BLaER1 (cell line): ENCODE measurements at regions not wholly inside any gene's neighbourhood (a gene's known extent, or its start where the extent isn't known, plus 50 kb on each side); places are given as distances from the start of the nearest gene placed in this dataset.

ENCODE experiments used
- H3K27ac ChIP-seq: shearing (Covaris generic); formaldehyde crosslinking; 2 replicates; pipeline ENCODE4 v1.8.1; 2022
- H3K27me3 ChIP-seq: shearing (Covaris generic); formaldehyde crosslinking; 2 replicates; pipeline ENCODE4 v1.8.1; 2022
- H3K36me3 ChIP-seq: shearing (Covaris generic); formaldehyde crosslinking; 2 replicates; pipeline ENCODE4 v1.8.1; 2022
- H3K4me1 ChIP-seq: shearing (Covaris generic); formaldehyde crosslinking; 2 replicates; pipeline ENCODE4 v1.8.1; 2022
- H3K4me2 ChIP-seq: shearing (Covaris generic); formaldehyde crosslinking; 2 replicates; pipeline ENCODE4 v1.8.1; 2022
- H3K4me3 ChIP-seq: shearing (Covaris generic); formaldehyde crosslinking; 2 replicates; pipeline ENCODE4 v1.8.1; 2022
- H3K9ac ChIP-seq: shearing (Covaris generic); formaldehyde crosslinking; 2 replicates; pipeline ENCODE4 v1.8.1; 2022
- H3K9me3 ChIP-seq: shearing (Covaris generic); formaldehyde crosslinking; 2 replicates; pipeline ENCODE4 v1.8.1; 2022
- H4K20me1 ChIP-seq: shearing (Covaris generic); formaldehyde crosslinking; 2 replicates; pipeline ENCODE4 v1.8.1; 2022
- Cebpa-rat ChIP-seq: shearing (Covaris generic); IDR thresholded peaks from 2 replicates; pipeline ENCODE4 v1.8.1; 2022

GRCh38 chr1:192418552-192419285 is 101.9 kb downstream of the RGS21 start:
- Histone ChIP-seq H3K4me3 (no peak overlapping the region), H3K27ac (no peak overlapping the region), H3K9me3 (no peaks in the 10 kb centered on the region), H4K20me1 (no peaks in the 10 kb centered on the region), H3K4me1 (no peaks in the 10 kb centered on the region), H3K4me2 (no peak overlapping the region), H3K36me3 (no peaks in the 10 kb centered on the region), H3K27me3 (no peaks in the 10 kb centered on the region), H3K9ac (no peak overlapping the region)
- no peak for TF ChIP-seq Cebpa-rat

GRCh38 chr1:192430644-192431043 is 113.9 kb downstream of the RGS21 start:
- no peak overlapping the region for H3K9ac ChIP-seq
- no peak overlapping the region for H3K27ac ChIP-seq
- H3K4me2 ChIP-seq = no peak overlapping the region
- TF ChIP-seq Cebpa-rat = no peak
- no peaks in the 10 kb centered on the region for H3K4me1 ChIP-seq
- H3K36me3 ChIP-seq = no peaks in the 10 kb centered on the region
- no peak overlapping the region for H3K4me3 ChIP-seq
- H3K9me3 ChIP-seq = peaks cover 23% of the 10 kb centered on the region
- no peaks in the 10 kb centered on the region for H3K27me3 ChIP-seq
- no peaks in the 10 kb centered on the region for H4K20me1 ChIP-seq

- H3K9ac ChIP-seq = no peak overlapping the region
- no peaks in the 10 kb centered on the region for H4K20me1 ChIP-seq
- H3K4me3 ChIP-seq = no peak overlapping the region
- H3K27me3 ChIP-seq = no peaks in the 10 kb centered on the region
- no peak overlapping the region for H3K27ac ChIP-seq
- no peak overlapping the region for H3K4me2 ChIP-seq
- no peaks in the 10 kb centered on the region for H3K4me1 ChIP-seq
- TF ChIP-seq Cebpa-rat = no peak
- H3K36me3 ChIP-seq = no peaks in the 10 kb centered on the region
- H3K9me3 ChIP-seq = peaks cover 9% of the 10 kb centered on the region
Measured at GRCh38 chr1:192435704-192436103, 118.9 kb downstream of the RGS21 start.

- no peak overlapping the region for H3K27ac ChIP-seq
- no peak for TF ChIP-seq Cebpa-rat
- H3K27me3 ChIP-seq = no peaks in the 10 kb centered on the region
- H3K4me3 ChIP-seq = no peak overlapping the region
- no peaks in the 10 kb centered on the region for H3K4me1 ChIP-seq
- no peak overlapping the region for H3K9ac ChIP-seq
- H3K9me3 ChIP-seq = peaks cover under 1% of the 10 kb centered on the region
- H4K20me1 ChIP-seq = no peaks in the 10 kb centered on the region
- no peak overlapping the region for H3K4me2 ChIP-seq
- H3K36me3 ChIP-seq = no peaks in the 10 kb centered on the region
Measured at GRCh38 chr1:192436441-192437078, 119.8 kb downstream of the RGS21 start.

GRCh38 chr1:192438737-192439136 is 121.9 kb downstream of the RGS21 start:
- Histone ChIP-seq H3K9ac (no peak overlapping the region), H3K4me1 (no peaks in the 10 kb centered on the region), H3K36me3 (no peaks in the 10 kb centered on the region), H3K27me3 (no peaks in the 10 kb centered on the region), H4K20me1 (no peaks in the 10 kb centered on the region), H3K4me3 (no peak overlapping the region), H3K27ac (no peak overlapping the region), H3K9me3 (no peaks in the 10 kb centered on the region), H3K4me2 (no peak overlapping the region)
- no peak for TF ChIP-seq Cebpa-rat

GRCh38 chr1:192439373-192440025 is 122.7 kb downstream of the RGS21 start:
- no peak for TF ChIP-seq Cebpa-rat
- H3K4me3 ChIP-seq = no peak overlapping the region

GRCh38 chr1:192441492-192441891 is 124.7 kb downstream of the RGS21 start:
- no peaks in the 10 kb centered on the region for H3K27me3 ChIP-seq
- H4K20me1 ChIP-seq = no peaks in the 10 kb centered on the region
- no peaks in the 10 kb centered on the region for H3K4me1 ChIP-seq
- no peak overlapping the region for H3K9ac ChIP-seq
- no peak overlapping the region for H3K4me2 ChIP-seq
- no peaks in the 10 kb centered on the region for H3K36me3 ChIP-seq
- no peak for TF ChIP-seq Cebpa-rat
- H3K9me3 ChIP-seq = no peaks in the 10 kb centered on the region
- H3K4me3 ChIP-seq = no peak overlapping the region
- H3K27ac ChIP-seq = no peak overlapping the region

More at GRCh38 chr1:192439373-192440025, 122.7 kb downstream of the RGS21 start:
- Histone ChIP-seq H3K9ac (no peak overlapping the region), H3K27ac (no peak overlapping the region), H3K9me3 (no peaks in the 10 kb centered on the region), H3K27me3 (no peaks in the 10 kb centered on the region), H4K20me1 (no peaks in the 10 kb centered on the region), H3K36me3 (no peaks in the 10 kb centered on the region), H3K4me2 (no peak overlapping the region), H3K4me1 (no peaks in the 10 kb centered on the region)

GRCh38 chr1:192442736-192443135 is 125.9 kb downstream of the RGS21 start:
- Histone ChIP-seq H3K27ac (no peak overlapping the region), H3K27me3 (no peaks in the 10 kb centered on the region), H3K9me3 (no peaks in the 10 kb centered on the region), H3K4me3 (no peak overlapping the region), H3K9ac (no peak overlapping the region), H3K36me3 (no peaks in the 10 kb centered on the region), H3K4me1 (no peaks in the 10 kb centered on the region), H3K4me2 (no peak overlapping the region), H4K20me1 (no peaks in the 10 kb centered on the region)
- no peak for TF ChIP-seq Cebpa-rat

GRCh38 chr1:192443616-192444015 is 126.8 kb downstream of the RGS21 start:
- Histone ChIP-seq H3K4me1 (no peaks in the 10 kb centered on the region), H3K36me3 (no peaks in the 10 kb centered on the region), H3K4me2 (no peak overlapping the region), H3K9ac (no peak overlapping the region), H3K4me3 (no peak overlapping the region), H3K9me3 (no peaks in the 10 kb centered on the region), H4K20me1 (no peaks in the 10 kb centered on the region), H3K27me3 (no peaks in the 10 kb centered on the region), H3K27ac (no peak overlapping the region)
- TF ChIP-seq Cebpa-rat = no peak

GRCh38 chr1:192445241-192445640 is 128.4 kb downstream of the RGS21 start:
- H3K27ac ChIP-seq = no peak overlapping the region
- H3K36me3 ChIP-seq = no peaks in the 10 kb centered on the region
- no peaks in the 10 kb centered on the region for H3K4me1 ChIP-seq
- H4K20me1 ChIP-seq = no peaks in the 10 kb centered on the region
- no peak overlapping the region for H3K4me2 ChIP-seq
- no peak overlapping the region for H3K9ac ChIP-seq
- TF ChIP-seq Cebpa-rat = no peak
- H3K4me3 ChIP-seq = no peak overlapping the region
- no peaks in the 10 kb centered on the region for H3K27me3 ChIP-seq
- no peaks in the 10 kb centered on the region for H3K9me3 ChIP-seq
